ENCODE measurements at regions not wholly inside any gene's neighbourhood (a gene's known extent, or its start where the extent isn't known, plus 50 kb on each side); places are given as distances from the start of the nearest gene placed in this dataset.

DNA sequence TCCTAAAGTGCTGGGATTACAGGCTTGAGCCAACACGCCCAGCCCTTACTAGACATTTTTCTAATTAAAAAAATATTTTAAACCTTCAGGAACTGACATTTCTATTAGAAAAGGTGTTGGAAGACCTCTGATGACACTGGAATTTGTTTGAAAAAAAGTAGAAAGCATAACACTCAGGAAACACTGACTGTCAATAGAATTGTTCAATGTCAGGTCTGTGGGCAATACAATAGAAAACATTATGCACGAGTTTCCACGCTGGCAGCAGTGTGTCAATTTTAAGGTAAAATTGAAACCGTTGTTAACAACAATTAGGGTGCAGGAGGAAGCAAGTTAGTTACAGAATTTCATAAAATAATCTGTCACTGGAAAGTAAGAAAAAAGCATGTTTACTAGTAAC, 140.7 kb upstream of the KLHL4 start:
- CTCF ChIA-PET (ENCODE audit: low intra/inter-chr PET ratio): no interaction called here
- no peak overlapping the region for H3K27ac ChIP-seq (ENCODE audit: extremely low read depth, low read depth, low read length)
- POLR2A ChIA-PET: no interaction called here
- in situ Hi-C loops (cut with MboI): no loop called here
- no peaks in the 10 kb centered on the region for H3K4me1 ChIP-seq (replicated peaks in 1 of 2; ENCODE audit: control insufficient read depth in 2 of 2, insufficient read depth in 2 of 2, low read length in 2 of 2)
- H4K20me1 ChIP-seq (replicated peaks; ENCODE audit: control insufficient read depth, insufficient read depth, low read length): no peaks in the 10 kb centered on the region
- no peaks in the 10 kb centered on the region for H3K27me3 ChIP-seq (ENCODE audit: control insufficient read depth in 2 of 2, insufficient read depth in 2 of 2, low read length in 2 of 2)
- H3K36me3 ChIP-seq (ENCODE audit: control insufficient read depth, insufficient read depth, low read length): no peaks in the 10 kb centered on the region
- intact Hi-C loops (cut with micrococcal nuclease): no loop called here
- no peak overlapping the region for H3K4me2 ChIP-seq (ENCODE audit: insufficient read depth, low read length)
- no peaks in the 10 kb centered on the region for H3K9me3 ChIP-seq (replicated peaks; ENCODE audit: control insufficient read depth, insufficient read depth, low read depth, low read length)
- no peak overlapping the region for H3K9ac ChIP-seq (ENCODE audit: insufficient read depth in 1 of 2, low read depth in 2 of 2, low read length in 2 of 2)
- no peak overlapping the region for H3K4me3 ChIP-seq
- TF ChIP-seq NFYB (IDR thresholded peaks at IDR 0.05; ENCODE audit: extremely low read depth, insufficient read length): no peak
- no peak for TF ChIP-seq COPS2 (conservative IDR thresholded peaks at IDR 0.05)
- no peak for TF ChIP-seq SRSF1 (IDR thresholded peaks at IDR 0.05; ENCODE audit: low read depth, low read length)
- TF ChIP-seq, protein P1, sequence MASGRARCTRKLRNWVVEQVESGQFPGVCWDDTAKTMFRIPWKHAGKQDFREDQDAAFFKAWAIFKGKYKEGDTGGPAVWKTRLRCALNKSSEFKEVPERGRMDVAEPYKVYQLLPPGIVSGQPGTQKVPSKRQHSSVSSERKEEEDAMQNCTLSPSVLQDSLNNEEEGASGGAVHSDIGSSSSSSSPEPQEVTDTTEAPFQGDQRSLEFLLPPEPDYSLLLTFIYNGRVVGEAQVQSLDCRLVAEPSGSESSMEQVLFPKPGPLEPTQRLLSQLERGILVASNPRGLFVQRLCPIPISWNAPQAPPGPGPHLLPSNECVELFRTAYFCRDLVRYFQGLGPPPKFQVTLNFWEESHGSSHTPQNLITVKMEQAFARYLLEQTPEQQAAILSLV (tag; IDR thresholded peaks at IDR 0.05): no peak
- TF ChIP-seq MCM7 (IDR thresholded peaks at IDR 0.05): no peak
- ATAC-seq (no peak), DNase-seq (ENCODE audit: extremely low read depth in 1 of 4, low spot score in 3 of 4) (no peak), FAIRE-seq (no peak)
- H3K9me1 ChIP-seq (ENCODE audit: control insufficient read depth, insufficient read depth, low read length): no peaks in the 10 kb centered on the region
- BruUV-seq (replicated peaks): no TSS peak
- no peaks in the 10 kb centered on the region for H3K79me2 ChIP-seq (ENCODE audit: control insufficient read depth, insufficient read depth, low read length)
- WGBS (ENCODE audit: insufficient coverage, low coverage, missing lambda C conversion rate): 42% methylated on average over 4 of the region's 4 CpGs
- H2AFZ ChIP-seq (ENCODE audit: low read depth, low read length): no peak overlapping the region

DNA sequence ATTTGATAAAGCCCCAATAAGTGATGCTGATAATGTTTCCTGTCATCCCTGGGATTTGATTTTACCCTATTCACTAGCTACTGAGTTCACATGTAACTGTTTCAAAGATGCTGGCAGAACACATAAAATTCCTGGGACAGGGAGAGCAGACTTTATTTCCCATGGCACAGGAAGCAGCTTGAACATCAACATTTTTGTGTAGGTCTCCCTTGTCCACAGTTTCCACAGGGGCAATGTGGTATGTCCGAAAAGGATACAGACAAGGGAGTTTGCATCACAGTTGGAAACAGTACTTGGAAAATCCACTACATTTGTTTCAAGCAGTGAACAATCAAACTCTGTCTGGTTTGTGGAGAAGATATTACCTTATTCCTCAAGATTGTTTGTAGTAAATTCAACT, 129.2 kb upstream of the KLHL4 start:
- Histone ChIP-seq H3K79me2 (ENCODE audit: control insufficient read depth, insufficient read depth, low read length) (no peaks in the 10 kb centered on the region), H3K36me3 (ENCODE audit: control insufficient read depth, insufficient read depth, low read length) (no peaks in the 10 kb centered on the region), H3K27ac (ENCODE audit: extremely low read depth, low read depth, low read length) (no peak overlapping the region), H3K9me1 (ENCODE audit: control insufficient read depth, insufficient read depth, low read length) (no peaks in the 10 kb centered on the region), H2AFZ (ENCODE audit: low read depth, low read length) (no peak overlapping the region), H3K27me3 (ENCODE audit: control insufficient read depth in 2 of 2, insufficient read depth in 2 of 2, low read length in 2 of 2) (no peaks in the 10 kb centered on the region), H3K9ac (ENCODE audit: insufficient read depth in 1 of 2, low read depth in 2 of 2, low read length in 2 of 2) (no peak overlapping the region), H3K9me3 (replicated peaks; ENCODE audit: control insufficient read depth, insufficient read depth, low read depth, low read length) (no peaks in the 10 kb centered on the region), H3K4me3 (no peak overlapping the region), H3K4me1 (replicated peaks in 1 of 2; ENCODE audit: control insufficient read depth in 2 of 2, insufficient read depth in 2 of 2, low read length in 2 of 2) (no peaks in the 10 kb centered on the region), H4K20me1 (replicated peaks; ENCODE audit: control insufficient read depth, insufficient read depth, low read length) (no peaks in the 10 kb centered on the region), H3K4me2 (ENCODE audit: insufficient read depth, low read length) (no peak overlapping the region)
- WGBS (ENCODE audit: insufficient coverage, low coverage, missing lambda C conversion rate): 30% methylated on average over 1 of the region's 1 CpG
- no peak for FAIRE-seq
- intact Hi-C loops (cut with micrococcal nuclease) (no loop called here), in situ Hi-C loops (cut with MboI) (no loop called here)
- DNase-seq (ENCODE audit: extremely low read depth in 1 of 4, low spot score in 3 of 4): no peak
- ATAC-seq: no peak
- BruUV-seq (replicated peaks): no TSS peak
- CTCF ChIA-PET (ENCODE audit: low intra/inter-chr PET ratio): no interaction called here
- POLR2A ChIA-PET: no interaction called here
- TF ChIP-seq TAF1 (IDR thresholded peaks at IDR 0.05; ENCODE audit: control insufficient read depth, extremely low read depth, insufficient read depth, low read length, severe bottlenecking): no peak
- TF ChIP-seq PHB (CRISPR knock-in tag; IDR thresholded peaks at IDR 0.05): no peak
- no peak for TF ChIP-seq BHLHE40 (IDR thresholded peaks at IDR 0.05; ENCODE audit: low read length)
- TF ChIP-seq LARP7 (IDR thresholded peaks at IDR 0.05): no peak
- no peak for TF ChIP-seq KDM1A (IDR thresholded peaks at IDR 0.05)
